Anterior cingulate cortex (tissue), 58 donors: ENCODE measurements at regions not wholly inside any gene's neighbourhood (a gene's known extent, or its start where the extent isn't known, plus 50 kb on each side); places are given as distances from the start of the nearest gene placed in this dataset.
"Not testable (repeated sequence)": the region's sequence is repeated elsewhere in the genome, so short reads cannot be mapped to it uniquely, and the experiment has no call there.

Experiments
- DNase-seq, 58 donors: peaks; one replicate each; lab custom pipeline; 2025; lab: John Stamatoyannopoulos, UW

DNA sequence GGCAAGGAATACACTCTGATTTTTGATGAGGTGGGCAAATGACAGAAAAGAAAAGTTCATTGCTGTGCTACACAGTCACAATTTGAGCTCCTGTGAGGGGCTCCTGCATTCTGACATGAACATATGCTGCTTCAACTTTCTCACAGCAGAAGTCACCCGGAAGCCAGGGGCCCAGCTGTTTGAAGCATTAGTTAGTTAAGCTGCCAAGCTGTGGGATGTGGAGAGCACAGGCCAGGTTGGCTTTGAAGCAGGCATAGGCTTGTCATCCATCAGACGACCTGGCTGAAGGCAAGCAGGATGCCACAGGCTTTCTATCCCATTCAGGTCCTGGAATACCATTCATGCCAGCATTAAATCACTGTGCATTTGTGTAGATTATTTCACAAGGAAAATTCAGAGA, 63.1 kb downstream of the MTNR1B start:
- DNase-seq, result no peak

DNA sequence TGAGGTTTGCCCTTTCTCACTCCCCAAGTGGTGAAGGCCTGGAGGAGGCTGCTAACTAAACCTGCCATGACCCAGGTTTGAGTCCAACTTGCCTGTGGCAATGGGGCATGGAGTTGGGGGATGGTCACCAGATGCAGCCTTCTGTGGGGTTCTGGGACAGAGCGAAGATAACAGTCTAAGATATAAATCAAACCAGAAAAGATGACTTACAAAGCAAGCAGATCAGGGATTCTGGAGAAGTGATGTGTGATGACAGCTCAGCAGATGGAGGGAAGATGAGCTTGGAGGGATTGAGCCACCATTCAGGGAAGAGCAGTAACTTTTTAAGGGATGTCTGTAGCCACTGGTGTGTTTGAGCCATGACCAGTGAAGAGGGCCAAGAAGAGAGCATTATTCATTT, 63.6 kb downstream of the MTNR1B start:
- no peak for DNase-seq

DNA sequence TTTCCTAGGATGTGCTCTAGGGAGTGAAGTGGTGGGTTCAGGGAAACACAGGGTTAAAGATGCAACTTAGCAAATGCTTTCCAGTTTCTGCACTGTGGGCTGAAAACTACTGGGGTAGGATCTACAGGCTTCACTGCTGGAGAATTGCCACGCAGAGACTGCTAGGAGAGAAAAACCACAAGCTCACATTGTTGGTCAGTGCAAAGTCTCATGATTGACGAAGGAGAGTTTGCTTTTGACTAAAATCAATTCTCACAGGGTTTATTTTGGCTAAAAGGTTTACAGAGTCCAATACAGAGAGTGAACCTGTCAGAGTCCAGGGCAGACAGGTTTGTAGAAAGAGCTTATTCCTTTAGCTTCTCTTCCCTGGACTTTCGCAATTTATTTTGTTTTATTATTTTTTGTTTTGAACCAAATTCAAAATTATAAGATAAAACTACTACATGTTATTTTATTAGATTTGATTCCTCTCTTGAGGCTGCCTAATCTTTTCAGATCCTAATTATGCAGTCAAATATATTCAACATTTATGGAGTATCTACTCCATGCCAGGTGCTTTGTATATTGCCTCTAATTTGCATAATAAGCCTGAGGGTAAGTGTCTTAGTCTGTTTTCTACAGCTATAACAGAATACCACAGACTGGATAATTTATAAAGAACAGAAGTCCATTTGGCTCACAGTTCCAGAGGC, 64.7 kb downstream of the MTNR1B start:
- DNase-seq, result no peak

DNA sequence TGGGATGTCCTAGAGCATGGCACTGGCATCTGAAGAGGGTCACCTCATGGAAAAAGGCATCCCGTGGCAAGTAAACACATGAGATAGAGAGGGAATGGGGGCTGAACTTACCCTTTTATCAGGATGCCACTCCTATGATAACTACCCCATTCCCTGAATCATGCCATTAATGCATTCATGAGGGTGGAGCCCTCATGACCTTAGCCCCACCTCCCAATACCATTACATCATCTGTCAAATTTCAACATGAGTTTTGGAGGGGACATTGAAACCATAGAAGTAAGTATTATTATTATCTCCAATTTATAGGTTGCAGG, 65.2 kb downstream of the MTNR1B start:
- no peak for DNase-seq

DNA sequence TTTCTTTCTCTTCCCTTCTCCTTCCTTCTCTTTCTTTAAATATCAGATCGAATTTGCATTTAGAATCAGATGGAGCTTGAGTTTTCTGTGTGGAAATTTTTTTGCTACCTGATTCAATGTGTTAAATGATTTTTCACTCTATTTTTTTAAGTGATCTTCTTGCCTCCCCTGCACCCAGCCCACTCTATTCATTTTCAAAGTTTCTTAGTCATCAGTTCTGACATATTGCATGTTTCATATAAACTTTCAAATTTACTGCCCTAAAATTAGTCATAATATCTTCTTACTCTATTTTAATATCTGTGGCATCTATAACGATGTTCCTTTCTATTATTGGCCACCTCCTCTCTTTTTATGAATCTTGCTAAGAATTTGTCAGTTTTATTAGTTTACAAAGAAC, 69.1 kb downstream of the MTNR1B start:
- DNase-seq, result no peak

DNA sequence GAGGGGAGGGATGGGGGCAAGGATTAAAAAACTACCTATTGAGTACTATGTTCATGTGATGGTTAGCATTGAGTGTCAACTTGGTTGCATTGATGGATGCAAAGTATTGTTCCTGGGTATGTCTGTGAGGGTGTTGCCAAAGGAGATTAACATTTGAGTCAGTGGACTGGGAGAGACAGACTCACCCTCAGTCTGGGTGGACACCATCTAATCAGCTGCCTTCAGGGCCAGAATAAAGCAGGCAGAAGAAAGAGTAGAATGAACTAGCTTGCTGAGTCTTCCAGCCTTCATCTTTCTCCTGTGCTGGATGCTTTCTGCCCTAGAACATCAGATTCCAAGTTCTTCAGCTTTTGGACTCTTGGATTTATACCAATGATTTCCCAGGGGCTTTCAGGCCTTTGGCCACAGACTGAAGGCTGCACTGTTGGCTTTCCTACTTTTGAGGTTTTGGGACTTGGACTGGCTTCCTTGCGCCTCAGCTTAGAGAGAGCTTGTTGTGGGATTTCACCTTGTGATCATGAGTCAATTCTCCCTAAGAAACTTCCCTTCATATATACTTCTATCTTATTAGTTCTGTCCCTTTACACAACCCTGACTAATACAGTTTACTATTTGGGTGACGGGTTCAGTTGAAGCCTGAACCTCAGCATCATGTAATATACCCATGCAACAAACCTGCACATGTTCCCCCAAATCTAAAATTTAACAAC, 70.2 kb downstream of the MTNR1B start:
- DNase-seq, result no peak

DNA sequence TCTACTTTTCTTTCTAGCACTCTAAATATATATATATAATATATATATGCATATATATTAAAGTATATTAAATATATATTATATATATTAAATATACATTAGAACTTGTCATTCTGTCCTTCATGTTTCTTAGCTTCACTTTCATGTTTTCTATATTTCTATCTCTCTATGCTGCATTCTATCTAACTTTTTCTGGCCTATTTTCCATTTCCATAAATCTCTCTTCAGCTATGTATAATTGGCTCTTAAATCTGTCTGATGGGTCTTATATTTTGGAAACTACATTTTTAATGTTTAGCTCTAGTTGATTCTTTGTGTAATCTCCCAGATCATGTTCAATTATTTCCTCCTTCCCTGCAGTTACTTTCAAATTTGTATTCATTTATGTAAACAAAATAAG, 72.2 kb downstream of the MTNR1B start:
- DNase-seq, result no peak

DNA sequence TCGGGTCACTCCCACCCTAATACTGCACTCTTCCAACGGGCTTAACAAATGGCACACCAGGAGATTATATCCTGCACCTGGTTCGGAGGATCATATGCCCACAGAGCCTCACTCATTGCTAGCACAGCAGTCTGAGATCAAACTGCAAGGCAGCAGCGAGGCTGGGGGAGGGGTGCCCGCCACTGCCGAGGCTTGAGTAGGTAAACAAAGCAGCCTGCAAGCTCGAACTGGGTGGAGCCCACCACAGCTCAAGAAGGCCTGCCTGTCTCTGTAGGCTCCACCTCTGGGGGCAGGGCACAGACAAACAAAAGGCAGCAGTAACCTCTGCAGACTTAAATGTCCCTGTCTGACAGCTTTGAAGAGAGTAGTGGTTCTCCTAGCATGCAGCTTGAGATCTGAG, 73.7 kb downstream of the MTNR1B start:
- DNase-seq, result not testable (repeated sequence)

DNA sequence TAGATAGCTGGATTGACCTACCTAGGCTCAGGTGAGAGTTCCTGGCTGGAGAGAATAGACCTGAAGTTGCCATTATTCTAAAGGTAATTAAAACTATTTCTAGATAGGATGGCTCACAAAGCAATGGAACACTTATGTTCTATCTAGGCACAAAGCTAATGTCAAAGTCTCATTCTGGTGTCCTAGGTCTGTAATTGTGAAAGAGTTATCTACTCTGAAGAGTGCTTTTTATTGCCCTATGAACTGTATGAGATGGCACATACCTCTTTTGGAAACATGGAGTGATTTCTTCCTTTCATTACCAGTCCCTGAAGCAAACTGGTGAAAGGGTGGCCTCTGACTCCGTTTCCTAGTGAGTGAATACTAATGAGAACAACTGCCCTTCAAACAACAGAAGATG, 80.3 kb downstream of the MTNR1B start:
- DNase-seq, result no peak

DNA sequence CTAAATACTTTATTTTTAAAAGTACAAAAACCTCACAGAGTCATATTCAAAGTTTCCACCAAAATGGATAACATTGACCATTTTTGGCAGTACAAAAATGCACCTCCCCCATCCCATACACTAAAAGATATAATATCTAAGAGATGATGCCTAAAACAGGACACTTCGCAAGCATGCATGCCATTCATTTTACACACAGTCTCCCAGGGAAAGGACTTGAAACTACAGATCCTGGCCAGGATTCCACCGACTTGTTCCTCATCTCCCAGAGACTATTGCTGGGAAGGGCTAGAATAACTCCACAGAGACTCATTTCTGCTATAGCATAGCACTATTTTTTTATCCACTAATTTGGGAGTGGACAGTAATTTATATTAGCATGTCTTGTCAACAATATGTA, 81.7 kb downstream of the MTNR1B start:
- DNase-seq, result no peak

DNA sequence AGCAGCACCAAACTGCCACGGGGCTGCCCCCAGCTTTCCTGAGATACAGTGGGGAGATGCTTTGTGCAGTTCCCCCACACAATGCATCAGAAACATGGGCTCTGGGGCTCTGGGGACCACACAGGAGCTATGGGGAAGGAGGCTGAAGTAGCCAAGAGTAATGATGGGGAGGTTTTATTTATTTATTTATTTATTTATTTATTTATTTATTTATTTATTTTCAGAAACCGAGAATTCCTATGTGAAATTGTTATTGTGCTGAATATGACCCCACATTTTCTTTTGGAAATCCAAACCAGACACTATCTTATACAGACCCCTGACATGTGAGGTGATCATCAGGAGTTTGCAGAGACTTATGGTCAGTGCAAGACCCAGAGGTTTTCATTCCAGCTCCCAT, 84.4 kb downstream of the MTNR1B start:
- DNase-seq, result no peak

DNA sequence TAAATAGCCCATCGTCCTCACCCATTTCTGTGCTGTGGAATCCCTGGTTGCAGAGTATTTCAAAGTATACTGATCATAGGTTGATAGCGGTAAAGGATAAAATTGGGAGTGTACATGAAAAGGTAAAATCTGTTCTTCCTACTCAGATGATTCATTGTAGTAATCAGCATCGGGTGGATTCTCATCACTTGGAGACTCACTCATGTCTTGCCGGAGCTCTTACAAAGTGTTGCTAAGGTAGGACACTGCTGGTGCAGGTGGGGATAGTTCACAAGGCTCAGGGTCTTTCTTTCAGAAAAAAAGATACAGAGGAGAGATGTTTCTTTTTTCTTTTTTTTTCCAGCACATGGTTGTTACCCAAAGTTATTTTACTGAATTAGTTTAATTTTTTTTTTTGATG, 84.8 kb downstream of the MTNR1B start:
- no peak for DNase-seq

DNA sequence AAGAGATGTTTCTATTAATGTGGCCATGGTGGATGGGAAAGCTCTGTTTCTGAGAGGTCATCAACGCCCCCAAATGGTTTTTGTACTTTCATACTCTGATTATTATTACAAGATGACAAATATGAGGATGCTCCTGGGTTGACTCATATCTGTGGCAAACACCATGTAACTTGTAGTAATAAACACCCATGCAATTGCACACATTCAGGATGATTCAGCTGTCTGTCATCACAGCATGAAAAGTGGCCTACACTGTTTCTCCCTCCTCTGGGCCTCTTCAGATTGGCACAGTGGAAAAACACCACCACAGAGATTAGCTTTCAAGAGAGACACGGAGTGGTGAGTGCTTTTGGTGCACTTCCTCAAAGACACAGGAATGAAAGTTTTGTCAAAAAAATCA, 85.4 kb downstream of the MTNR1B start:
- DNase-seq, result peak in 9 of 58 donors; percentile 3 to 35 (median 7)

DNA sequence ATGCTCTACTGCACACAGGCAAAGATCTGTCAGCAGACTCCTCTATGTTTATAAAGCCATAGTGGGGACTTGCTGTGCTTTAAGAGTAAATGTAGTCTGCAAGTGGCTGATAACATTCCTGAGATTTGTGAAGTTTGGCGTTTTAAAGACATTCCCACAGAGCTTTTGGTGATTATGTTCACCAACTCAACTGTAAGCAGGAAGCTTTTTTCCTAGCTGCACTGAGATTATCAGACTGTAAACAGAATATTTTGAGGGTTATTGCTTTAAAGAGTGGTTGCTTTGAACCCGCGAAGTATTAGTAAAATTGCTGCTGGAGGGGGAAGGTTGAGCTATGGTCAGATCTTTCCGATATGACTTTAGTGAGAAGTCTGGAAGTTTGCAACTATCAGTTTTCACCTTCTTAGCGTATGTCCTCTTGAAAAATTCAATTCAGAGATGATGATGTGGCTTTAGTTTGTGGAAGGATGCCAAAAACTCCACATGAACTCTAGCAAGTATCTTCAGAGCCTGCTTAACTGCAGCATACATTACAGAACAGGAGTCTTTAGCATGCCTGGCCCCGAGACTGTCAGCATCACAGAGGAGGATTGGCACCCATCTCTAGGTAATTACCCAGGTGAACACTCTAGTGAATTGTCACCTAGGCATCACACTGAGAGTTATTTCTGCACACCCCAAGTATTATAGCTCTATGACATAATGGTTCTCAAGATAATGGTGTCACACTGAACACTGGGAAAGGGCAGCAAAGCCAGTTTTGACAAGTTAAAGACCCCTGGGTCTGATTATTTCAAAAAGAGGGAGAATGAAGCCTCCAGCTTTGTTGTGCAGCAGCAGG, 89.9 kb downstream of the MTNR1B start:
- DNase-seq, result no peak

DNA sequence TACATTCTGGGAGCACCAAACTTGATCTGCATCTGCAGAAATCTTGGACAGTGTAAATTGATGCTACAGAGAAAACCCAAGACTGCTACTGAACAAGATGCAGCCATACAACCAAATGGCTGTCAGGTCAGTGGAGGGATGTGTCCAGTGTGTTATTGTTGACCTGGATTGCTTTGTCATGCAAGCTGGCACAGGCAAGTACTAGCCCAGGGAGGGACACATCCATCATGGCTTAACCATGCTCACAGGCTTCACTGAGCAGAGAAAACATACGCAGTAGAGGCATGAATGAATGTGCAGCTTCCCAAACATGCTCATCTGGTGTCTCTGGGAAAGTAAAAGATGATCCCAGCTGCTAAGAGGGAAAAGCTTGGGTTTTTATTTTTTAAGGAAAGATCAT, 93.6 kb downstream of the MTNR1B start:
- DNase-seq, result no peak

DNA sequence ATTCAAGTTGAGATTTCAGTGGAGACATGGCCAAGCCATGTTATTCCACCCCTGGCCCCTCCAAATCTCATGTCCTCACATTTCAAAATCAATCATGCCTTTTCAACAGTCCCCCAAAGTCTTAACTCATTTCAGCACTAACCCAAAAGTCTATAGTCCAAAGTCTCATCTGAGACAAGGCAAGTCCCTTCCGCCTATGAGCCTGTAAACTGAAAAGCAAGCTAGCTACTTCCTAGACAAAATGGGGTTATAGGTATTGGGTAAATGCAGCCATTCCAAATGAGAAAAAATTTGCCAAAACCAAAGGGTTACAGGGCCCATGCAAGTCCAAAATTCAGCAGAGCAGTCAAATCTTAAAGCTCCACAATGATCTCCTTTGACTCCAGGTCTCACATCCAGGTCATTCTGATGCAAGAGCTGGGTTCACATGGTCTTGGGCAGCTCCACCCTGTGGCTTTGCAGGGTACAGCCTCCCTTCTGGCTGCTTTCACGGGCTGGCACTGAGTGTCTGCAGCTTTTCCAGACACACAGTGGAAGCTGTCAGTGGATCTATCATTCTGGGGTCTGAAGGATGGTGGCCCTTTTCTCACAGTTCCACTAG, 95.7 kb downstream of the MTNR1B start:
- not testable (repeated sequence) for DNase-seq

DNA sequence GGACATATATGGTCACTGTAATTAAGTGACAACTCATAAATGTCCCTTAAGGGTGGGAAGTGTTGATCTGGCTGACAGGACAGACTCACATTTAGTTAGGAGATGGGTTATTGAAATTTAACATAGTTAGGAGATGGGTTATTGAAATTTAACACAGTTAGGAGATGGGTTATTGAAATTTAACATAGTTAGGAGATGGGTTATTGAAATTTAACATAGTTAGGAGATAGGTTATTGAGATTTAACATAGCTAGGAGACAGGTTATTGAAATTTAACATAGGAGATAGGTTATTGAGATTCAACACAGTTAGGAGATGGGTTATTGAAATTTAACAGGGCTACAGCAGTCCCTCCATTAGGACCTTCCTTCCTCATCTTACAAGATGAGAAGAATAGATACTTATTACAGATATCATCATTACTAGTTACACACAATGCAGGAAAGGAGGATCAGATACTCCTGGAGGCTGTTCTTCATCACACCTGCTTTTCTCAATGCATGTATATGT, 98.5 kb downstream of the MTNR1B start:
- DNase-seq, result no peak

DNA sequence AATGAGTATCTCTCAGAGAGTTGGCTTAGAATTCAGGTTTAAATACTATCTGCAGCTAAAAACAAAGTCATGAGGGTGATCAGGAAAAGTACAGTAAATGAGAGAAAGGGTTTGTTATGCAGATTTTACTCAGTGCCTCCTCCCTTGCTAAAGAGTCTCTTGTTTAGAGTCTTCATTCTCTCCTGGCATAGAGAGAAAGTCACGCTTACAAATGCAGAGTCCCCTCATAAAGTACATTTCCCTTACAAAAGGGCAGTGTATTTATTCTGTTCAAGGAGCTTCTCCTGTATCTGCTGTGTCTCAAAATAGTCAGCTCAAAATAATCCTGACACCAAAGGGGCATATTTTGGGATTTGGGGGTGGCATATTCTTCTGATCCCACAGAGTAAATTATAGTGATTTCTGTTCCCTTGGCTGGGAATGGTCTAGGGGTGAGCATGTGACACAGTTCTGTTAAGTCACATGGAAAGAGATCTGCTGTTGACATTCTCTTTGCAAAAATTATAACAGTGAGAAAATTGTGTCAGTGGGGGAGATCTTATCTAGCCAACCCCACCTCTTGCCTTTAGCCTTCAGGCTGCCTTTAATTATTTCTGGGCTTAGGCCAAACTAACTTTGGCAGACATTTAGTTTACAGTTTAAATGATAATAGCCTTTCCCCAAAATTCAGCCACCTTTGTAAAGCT, 102.9 kb downstream of the MTNR1B start:
- DNase-seq, result no peak

DNA sequence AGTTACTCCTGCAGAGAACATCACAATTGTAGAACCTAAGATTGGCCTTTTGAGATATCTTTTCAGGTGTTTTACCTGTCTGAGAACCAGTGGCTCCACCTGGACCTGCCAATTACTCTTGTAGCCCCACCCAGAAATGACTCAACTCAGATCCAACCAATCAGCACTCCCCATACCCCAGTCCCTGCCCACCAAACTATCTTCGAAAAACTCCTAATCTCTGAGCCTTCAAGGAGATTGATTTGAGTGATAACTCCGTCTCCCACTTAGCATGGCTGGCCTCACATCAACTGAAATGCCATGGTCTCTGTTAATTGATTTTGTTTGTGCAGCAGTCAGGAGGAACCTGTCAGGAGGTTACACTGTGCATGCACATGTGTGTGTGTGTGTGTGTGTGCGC, 103.6 kb downstream of the MTNR1B start:
- DNase-seq, result no peak

DNA sequence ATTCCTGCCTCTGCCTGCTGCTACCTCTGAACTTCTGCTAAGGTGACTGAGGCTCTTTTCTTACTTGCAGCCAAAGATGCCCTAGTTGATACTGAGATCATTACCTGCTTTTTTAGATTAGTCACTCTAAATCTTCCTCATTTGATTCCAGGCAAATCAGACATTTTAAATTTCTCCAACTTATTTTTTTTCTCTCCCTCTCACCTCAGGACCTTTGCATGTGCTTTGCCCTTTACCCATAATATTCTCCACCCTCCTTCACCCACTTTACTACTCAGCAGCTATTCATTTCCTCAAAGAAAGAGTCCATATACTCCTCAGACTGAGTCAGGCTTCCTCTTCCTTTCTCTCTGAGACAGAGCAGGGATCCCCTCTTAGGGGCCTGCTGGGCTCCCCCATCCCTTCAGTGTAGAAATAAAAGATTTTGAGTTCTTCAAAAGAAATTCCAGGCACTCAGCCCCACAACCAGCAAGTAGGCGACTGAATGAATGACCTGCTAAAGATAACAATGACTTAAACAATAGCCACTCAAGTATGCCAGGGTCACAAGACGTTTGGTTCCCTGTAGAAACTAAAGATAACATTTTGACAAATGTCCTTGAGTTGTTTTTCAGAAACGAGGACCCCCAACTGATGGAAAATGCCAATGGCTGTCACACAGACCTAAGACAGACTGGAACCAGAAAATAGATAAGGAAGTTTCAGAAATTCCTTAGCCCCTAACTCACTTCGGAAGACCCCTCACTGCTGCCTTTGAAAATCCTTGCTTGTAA, 104.2 kb downstream of the MTNR1B start:
- DNase-seq, result no peak
